Mammary epithelial cell (primary cell): ENCODE measurements at regions not wholly inside any gene's neighbourhood (a gene's known extent, or its start where the extent isn't known, plus 50 kb on each side); places are given as distances from the start of the nearest gene placed in this dataset.

ENCODE experiments used
- CTCF ChIP-seq, 2 donors: IDR thresholded peaks in 1 of 2; conservative IDR thresholded peaks in 1 of 2; 2 replicates each; pipeline ENCODE4 v1.5.1; 2011 to 2012; ENCODE audit warnings: inconsistent platforms in 2 of 2, low read length in 2 of 2, mild to moderate bottlenecking in 2 of 2, control low read depth in 1 of 2, low read depth in 1 of 2; ENCODE audit not compliant: insufficient read depth in 1 of 2; ENCODE audit errors: extremely low read depth in 1 of 2
- EZH2 ChIP-seq: IDR thresholded peaks from 2 replicates; pipeline ENCODE4 v1.6.1; 2012; ENCODE audit warnings: low read length, inconsistent platforms, borderline replicate concordance

- TF ChIP-seq EZH2 (no peak), CTCF (conservative IDR thresholded peaks at IDR 0.05 in 1 of 2, IDR thresholded peaks at IDR 0.05 in 1 of 2; ENCODE audit: extremely low read depth in 1 of 2, insufficient read depth in 1 of 2, low read depth in 1 of 2, low read length in 2 of 2) (no peak)
These were observed 88.9 kb upstream of the SLC35G4 start for GRCh38 chr18:11520536-11520935.
